HG02970 (cell line): ENCODE measurements at regions not wholly inside any gene's neighbourhood (a gene's known extent, or its start where the extent isn't known, plus 50 kb on each side); places are given as distances from the start of the nearest gene placed in this dataset.

Experiments
- ATAC-seq: cut with Tn5 transposase; IDR thresholded peaks from one replicate; pipeline ENCODE4 v1.9.1; 2021; ENCODE audit warnings: mild to moderate bottlenecking, moderate library complexity, moderate number of reproducible peaks; ENCODE audit not compliant: unreplicated experiment, low FRiP score

DNA sequence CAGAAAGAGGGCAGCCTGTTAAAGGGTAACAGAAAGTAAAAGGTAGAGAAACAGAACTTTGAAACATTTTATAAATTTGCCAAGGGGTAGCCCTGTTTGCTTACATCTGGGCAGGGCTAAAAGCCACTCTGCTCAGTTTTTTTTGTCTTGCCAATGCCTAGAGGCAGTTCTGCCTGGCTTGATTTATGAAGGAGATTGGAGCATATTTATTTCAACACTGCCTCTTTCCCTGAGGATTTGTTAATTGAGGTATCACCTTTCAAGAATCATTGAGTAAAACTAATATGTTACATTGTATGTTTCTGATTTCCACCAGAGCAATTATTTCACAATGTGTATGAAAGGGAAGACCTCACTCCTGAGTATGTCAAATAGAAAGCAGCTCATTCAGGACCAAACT lies 160.8 kb downstream of the GXYLT1 start:
- no peak for ATAC-seq

DNA sequence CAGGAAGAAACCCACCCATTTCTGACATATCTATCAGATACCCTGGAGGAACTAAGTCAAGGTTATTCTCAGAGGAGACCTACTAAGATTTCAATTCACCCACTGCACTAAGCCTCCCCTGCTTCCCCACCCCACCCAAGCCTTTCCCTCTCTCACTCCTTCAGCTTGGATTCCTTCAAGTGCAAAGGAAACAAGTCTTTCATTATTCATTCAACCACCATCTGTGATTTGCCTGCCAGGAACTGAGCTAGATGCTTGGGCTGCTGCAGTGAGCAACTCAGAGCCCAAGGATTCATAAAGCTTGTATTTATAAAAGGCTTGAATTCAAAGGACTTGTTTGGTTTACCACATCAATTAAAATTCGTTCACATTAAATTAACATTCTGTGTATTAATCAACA lies 161.3 kb downstream of the GXYLT1 start:
- no peak for ATAC-seq

DNA sequence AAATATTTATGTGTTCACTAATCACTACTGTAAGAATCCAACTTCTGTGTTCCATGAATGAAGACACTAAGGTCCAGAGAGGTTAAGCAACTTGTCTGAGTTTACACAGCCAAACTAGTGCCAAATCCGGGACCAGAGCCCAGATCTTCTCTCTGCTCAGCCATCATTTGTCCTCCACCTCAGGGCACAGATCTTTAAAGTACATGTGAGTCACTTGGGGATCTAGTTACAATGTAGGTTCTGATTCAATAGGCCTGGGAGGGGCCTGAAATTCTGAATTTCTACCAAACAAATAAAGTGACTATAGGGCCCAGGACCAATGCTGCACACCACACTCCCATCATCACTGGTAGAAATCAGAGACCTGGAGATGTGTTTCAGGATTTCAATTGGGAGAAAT lies 162.9 kb downstream of the GXYLT1 start:
- ATAC-seq: no peak

DNA sequence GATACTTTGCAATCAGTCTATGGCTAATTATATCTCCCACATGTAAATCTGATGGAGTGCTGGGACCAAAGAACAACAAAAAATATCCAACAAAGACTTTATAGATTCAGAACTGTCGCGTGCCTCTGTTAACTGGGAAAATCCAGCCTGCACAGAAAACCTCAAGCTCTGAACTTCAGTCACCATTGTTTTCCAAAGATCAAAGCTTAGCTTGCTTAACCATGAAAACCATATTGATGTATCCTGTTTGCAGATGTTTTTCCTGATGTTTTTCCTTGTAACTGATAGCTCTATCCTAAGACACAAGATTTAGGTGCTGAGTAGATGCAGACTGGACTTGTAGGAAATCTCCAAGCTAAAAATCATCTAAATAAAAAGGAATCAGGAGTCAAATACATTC lies 163.7 kb downstream of the GXYLT1 start:
- no peak for ATAC-seq

DNA sequence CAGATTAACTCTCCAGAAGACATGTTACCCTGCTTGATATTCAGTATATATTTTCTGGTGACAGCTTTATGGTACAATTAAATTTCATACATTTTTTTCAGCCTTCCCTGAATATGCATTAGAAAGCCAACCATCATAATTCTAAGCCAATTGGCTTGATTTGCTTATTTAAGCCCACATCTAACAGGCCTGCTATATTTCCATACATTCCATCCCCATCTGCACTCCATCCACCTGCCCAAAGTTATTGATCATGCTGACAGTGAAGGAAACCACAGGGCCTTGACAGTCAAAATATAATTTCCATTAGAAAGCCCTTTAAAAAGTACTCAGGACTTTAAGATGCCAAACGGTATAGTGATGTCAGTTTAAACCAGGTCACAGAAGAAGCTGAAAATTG lies 164.3 kb downstream of the GXYLT1 start:
- ATAC-seq: no peak

DNA sequence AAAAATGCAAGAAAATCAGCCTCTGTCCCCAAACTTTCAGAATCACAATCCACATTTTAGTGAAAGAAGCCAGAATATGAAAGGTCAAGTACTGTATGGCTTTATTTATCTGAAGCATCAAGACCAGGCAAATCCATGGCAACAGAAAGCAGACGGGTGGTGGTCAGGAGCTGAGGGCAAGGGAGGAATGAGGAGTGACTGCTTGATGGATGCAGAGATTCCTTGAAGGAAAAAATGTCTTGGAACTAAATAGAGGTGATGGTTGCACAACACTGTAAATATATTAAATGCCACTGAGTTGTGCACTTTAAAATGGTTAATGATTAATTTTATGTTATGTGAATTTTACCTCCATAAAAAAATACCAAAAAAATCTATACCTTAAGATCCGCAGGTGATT lies 165.1 kb downstream of the GXYLT1 start:
- ATAC-seq: no peak

DNA sequence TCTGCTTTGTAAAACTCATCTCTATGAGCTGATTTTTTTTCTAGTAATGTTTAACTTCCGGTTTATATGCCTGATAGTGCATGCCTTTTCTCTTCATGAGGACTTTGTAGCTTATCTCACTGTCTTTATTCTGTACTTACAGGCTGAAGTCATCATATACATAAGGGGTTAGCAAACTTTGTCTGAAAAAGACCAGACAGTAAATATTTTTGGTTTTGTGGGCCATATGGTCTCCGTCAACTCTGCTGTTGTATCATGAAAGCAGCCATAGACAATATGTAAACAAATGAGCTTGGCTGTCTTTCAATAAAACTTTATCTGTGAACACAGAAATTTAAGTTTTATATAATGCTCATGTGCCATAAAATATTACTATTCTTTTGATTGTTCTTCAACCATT lies 172.1 kb downstream of the GXYLT1 start:
- ATAC-seq: no peak

DNA sequence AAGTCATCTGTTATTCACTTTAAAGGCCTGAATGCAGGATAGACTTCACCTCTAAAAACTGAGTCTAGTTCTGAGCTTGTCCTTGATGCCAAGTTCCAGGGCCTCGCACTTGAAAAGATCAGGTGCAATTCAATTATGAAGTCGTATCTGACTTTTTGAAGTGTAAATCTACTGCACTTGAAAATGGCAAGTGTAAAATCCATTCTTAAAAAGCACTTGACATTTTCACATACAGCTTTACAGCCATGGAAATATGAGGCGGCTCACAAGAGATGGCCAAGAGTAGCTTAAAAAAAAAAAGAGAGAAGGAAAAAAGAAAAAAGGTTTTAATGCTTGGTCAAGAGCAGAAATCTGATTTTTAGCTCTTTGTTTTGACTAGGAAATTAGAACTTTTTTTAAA lies 172.5 kb downstream of the GXYLT1 start:
- no peak for ATAC-seq

DNA sequence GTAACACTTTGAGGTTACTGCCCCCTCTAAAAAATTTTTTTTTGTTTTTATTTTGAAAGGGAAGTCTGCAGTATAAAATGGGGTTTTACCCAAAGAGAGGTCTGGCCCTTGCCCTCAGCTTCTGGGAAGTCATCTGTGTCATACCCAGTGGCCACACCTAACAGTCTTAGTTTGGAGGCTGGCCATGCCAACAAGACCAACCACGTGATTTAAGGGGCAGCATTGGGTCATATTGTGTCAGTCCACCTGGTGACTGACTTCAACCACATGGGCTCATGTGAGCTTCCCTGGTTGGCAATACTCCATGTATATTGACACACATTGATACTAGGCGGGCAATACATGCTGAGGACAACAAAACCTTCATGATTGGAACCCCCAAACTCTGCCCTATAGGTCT lies 173.9 kb downstream of the GXYLT1 start:
- ATAC-seq: no peak

DNA sequence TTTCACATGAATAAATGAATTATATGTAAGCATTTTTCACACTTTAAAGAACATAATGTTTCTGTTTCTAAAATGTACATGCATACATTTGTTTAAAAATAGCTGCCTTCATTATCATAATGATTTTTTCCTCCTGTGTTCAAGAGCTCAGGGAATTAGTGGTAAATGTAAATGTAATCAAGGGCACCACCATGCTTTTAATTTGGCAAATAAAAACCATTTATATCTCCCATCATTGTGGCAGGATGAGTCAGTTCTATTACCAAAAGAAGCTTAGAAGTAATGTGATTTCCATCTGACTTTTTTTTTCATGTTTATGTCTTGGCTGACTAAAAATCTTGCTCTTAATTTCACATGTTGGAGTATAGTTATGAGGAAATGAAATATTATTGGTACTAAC lies 176.1 kb downstream of the GXYLT1 start:
- ATAC-seq: no peak

DNA sequence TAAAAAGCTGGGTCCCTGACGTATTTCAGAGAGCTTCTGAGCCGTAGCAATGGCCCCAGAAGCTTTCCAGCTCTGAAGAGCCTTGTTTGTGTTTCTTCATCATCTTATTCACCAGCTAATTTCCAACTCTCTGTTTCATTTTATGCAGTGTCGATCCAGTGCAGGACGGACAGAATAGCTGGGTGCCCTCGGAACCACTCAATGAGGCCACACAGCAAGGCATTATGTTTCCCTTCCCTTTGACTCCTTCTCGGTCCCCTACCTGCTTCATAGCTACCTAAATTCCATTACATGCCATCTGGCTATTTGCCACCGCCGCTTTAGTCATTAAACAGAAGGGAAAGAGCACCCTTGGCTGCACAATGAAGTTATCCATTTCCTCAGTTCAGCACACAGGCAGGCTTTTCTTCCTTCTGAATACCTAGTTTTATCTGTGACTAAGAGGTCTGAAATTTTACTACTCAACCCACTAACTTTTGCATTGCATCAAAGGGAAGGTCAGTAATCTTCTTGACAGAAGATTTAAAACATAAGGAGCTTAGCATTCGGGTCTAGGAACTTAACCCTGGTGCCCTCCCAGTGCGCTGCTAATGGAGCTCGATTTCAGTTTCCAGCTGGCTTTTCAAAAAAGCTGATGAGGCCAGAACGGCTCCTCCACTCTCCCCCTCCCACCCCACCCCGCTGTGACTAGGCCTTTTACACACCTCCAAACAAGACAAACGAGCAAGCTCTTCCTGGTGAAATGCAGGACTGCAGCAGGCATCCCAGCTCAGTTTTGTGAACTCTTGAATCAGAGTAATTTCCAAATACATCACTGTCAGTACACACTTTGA lies 176.8 kb downstream of the GXYLT1 start:
- ATAC-seq: no peak

DNA sequence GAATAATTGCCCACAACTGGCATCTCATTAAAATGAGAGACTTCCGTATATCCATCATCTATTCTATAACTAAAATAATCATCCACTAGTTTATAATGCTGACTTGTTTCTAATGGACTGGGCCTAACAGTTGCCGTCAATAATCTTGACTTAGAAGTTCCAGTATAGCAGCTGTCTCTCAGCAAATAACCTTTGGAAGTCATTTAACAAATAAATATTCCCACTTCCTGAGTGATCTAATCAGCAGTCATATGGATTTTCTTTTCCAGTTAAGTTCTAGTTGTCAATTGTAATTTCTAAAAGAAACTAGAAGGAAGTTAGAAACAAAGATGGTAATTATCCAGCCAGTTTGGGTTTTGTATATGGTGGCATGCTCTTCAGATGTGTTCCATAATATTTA lies 177.8 kb downstream of the GXYLT1 start:
- no peak for ATAC-seq

DNA sequence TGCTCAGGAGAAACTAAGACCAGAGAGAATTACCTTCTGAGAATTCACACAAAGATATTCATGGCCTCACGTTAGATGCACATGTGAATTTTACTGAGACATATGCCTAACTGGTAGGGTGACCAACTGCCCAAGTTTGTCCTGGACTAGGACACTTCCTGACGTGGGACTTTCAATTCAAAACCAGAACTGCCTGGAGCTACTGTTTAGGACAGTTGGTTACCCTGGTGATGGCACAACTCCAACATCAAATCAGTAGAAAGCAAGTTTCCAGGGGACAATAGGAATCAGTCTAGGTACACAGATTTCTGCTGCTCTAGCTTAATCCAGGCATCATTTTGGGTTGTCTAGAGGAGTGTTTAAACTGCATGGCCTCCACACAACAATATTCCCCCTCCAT lies 178.7 kb downstream of the GXYLT1 start:
- no peak for ATAC-seq

DNA sequence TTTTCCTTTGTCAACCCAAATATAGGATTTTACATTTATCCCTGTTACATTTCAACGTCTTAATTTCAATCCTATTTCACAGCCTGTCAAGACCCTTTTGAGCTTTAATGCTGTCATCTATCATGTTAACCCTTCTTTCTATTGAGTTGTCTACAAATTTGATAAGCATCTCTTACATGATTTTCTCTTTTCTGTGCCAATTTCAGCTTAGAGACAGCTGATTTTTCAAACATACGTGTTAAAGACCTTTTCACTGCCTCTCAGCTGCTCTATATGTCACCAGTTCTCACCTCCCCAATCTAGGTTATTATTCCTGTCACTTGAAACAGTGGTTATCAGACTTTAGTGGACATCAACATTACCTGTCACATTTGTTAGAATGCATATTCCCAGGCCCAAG lies 181.3 kb downstream of the GXYLT1 start:
- no peak for ATAC-seq

DNA sequence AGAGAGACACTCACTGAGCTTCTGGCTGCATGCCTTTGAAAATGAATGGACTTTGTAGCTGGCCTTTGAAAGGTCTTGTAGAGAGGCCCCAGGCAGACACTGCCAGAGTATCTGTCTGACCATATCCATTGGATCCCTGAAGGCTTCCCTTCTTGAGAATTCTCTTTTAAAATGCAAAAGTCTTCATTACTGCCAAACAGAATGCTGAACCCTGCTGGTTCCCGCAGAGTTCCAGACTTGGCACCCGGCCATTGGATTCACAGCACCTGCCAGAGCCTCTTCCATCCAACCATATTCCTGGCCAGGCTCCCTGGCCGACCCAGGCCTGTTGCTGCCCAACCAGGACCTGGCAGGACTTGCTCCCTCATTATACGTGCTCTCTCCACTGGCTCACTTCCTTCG lies 182.5 kb downstream of the GXYLT1 start:
- no peak for ATAC-seq

DNA sequence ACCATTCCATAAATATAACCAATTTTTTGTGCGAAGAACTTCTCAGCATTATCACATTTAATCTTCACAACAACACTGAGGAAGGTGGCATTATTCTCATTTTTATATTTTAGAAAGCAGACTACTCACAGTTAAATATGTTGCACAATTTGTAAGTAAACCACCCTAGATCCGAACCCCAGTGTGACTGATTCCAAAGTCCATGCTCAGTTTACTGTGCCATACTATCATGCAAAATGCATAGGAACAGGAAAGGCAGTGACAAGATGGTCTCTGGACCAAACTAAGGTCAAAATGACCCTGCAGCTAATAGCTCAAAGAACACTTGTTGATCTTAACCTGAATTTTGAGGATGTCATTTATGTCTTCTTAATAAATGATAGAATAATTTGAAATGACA lies 185.4 kb downstream of the GXYLT1 start:
- ATAC-seq: no peak

DNA sequence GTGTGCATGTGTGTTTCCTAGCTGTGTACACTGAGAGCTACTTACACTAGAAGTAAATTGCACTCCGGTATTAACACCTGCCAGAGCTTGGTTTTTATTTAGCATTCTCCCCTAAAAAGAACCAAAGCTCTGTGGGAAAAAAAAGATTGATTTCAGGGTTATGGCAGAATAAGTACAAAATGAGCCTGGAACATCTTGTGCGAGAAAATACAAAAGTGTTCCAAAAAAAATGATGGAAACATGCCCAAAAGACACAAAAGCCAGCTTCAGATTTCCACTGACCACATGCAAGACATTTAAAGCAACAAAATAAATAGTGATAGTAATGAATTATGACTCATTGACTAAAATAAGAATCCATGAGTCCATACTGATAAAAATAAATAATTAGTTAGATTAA lies 188.3 kb downstream of the GXYLT1 start:
- ATAC-seq: no peak

DNA sequence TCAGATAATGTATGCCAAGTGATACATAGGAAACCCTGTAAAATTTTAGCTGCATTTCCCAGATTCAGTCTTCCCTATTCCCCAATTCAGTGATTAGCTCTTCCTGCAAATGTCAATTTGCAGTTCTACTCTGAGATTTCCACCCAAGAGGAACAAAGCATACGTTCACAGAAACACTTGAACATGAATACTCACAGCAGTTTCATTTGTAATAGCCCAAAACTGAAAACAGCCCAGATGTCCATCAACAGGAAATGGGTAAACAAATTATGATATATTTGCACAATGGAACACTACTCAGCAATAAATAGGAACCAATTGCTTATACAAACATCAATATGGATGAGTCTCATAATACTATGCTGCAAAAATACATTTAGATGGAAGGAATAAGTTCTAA lies 194.2 kb downstream of the GXYLT1 start:
- ATAC-seq: no peak

DNA sequence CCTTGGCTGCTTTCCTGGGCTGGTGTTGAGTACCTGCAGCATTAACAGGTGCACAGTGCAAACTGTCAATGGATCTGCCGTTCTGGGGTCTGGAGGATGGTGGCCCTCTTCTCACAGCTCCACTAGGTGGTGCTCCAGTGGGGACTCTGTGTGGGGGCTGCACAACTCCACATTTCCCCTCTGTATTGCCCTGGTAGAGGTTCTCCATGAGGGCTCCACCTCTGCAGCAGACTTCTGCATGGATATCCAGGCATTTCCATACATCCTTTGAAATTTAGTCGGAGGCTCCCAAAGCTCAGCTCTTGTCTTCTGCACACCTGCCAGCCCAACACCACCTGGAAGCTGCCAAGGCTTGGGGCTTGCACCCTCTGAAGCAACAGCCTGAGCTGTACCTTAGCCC lies 198.6 kb downstream of the GXYLT1 start:
- ATAC-seq: no peak

DNA sequence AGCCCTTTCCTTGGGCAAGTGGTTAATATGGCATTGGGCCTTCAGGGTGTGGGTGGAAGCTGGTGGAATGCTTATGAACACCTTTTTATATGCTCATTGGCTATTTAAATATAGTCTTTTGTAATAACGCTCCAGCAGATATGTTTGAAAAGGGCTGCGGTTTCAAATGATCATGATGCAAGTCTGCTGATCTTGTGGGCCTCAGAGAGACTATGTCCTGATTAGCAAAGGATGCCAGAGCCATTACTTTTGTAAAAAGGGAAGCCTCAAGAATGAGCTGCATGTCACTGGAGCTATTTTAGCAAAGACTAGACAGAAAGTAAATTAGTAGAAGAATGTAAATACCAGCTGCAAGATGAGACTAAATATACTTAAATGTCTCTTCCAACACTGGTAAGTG lies 200.5 kb downstream of the GXYLT1 start:
- no peak for ATAC-seq

DNA sequence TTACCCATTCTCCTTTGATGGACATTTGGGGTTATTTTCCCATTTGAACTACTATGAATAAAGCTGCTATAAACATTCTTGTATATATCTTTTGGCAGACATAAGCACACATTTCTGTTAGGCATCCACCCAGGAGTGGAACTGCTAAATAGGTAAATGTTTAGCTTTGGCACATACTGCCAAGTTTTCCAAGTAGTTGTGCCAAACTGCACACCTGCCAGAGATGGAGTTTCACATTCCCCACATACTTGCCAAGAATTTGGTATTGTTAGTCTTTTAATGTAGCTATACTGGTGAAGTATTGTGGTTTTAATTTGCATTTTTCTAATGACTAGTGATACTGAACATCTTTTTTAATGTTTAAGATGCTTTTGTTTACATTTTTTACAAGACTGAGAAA lies 201.0 kb downstream of the GXYLT1 start:
- no peak for ATAC-seq

DNA sequence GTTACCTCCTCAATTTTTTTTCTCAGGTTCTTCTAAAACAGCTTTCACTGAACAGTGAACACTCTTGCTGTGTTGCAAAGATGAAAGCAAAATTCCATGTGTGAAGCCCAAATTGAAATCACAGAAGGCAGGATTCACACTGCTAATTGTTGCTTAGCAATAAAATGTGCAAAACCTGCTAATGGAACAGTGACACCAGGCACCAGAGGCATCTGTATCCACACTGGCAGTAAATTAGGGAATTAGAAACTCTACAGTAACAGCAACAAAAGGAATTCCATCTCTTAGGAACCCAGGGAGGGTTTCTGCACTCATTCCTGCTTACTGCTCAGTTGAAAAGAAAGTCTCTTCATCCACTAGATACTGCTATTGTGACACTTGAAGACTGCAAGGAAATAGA lies 202.3 kb downstream of the GXYLT1 start:
- no peak for ATAC-seq

DNA sequence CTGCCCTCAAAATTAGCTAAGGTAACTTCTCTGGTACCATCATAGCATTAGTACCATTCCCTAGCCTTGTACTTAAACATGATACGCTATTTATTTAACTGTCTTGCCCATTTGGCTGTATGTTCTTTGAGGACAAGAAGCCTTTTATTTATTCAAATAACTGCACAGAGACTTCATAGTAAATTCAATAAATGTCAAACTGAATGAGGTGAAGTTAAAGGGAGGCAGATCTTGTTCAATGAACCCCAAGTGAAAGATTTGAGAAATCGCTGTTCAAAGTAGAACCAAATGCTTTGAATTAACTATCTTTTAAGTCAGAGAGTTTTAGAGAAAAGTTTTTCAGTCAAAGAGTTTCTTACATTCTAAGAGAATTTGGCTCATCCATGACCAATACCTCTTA lies 203.6 kb downstream of the GXYLT1 start:
- ATAC-seq: no peak
